ENCODE measurements at regions not wholly inside any gene's neighbourhood (a gene's known extent, or its start where the extent isn't known, plus 50 kb on each side); places are given as distances from the start of the nearest gene placed in this dataset.

GRCh38 chr2:9760069-9760901, 83.0 kb upstream of the TAF1B start (continued):
- TF ChIP-seq, protein P1, sequence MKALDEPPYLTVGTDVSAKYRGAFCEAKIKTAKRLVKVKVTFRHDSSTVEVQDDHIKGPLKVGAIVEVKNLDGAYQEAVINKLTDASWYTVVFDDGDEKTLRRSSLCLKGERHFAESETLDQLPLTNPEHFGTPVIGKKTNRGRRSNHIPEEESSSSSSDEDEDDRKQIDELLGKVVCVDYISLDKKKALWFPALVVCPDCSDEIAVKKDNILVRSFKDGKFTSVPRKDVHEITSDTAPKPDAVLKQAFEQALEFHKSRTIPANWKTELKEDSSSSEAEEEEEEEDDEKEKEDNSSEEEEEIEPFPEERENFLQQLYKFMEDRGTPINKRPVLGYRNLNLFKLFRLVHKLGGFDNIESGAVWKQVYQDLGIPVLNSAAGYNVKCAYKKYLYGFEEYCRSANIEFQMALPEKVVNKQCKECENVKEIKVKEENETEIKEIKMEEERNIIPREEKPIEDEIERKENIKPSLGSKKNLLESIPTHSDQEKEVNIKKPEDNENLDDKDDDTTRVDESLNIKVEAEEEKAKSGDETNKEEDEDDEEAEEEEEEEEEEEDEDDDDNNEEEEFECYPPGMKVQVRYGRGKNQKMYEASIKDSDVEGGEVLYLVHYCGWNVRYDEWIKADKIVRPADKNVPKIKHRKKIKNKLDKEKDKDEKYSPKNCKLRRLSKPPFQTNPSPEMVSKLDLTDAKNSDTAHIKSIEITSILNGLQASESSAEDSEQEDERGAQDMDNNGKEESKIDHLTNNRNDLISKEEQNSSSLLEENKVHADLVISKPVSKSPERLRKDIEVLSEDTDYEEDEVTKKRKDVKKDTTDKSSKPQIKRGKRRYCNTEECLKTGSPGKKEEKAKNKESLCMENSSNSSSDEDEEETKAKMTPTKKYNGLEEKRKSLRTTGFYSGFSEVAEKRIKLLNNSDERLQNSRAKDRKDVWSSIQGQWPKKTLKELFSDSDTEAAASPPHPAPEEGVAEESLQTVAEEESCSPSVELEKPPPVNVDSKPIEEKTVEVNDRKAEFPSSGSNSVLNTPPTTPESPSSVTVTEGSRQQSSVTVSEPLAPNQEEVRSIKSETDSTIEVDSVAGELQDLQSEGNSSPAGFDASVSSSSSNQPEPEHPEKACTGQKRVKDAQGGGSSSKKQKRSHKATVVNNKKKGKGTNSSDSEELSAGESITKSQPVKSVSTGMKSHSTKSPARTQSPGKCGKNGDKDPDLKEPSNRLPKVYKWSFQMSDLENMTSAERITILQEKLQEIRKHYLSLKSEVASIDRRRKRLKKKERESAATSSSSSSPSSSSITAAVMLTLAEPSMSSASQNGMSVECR (CRISPR knock-in tag; IDR thresholded peaks at IDR 0.05; ENCODE audit: borderline replicate concordance) = no peak
- TF ChIP-seq NR1H2 (CRISPR knock-in tag; IDR thresholded peaks at IDR 0.05) = no peak
- no peak for TF ChIP-seq FOXP1 (CRISPR knock-in tag; IDR thresholded peaks at IDR 0.05; ENCODE audit: borderline replicate concordance)
- no peak for TF ChIP-seq JUN (CRISPR knock-in tag; IDR thresholded peaks at IDR 0.05)
- TF ChIP-seq, protein P2, sequence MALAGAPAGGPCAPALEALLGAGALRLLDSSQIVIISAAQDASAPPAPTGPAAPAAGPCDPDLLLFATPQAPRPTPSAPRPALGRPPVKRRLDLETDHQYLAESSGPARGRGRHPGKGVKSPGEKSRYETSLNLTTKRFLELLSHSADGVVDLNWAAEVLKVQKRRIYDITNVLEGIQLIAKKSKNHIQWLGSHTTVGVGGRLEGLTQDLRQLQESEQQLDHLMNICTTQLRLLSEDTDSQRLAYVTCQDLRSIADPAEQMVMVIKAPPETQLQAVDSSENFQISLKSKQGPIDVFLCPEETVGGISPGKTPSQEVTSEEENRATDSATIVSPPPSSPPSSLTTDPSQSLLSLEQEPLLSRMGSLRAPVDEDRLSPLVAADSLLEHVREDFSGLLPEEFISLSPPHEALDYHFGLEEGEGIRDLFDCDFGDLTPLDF (CRISPR knock-in tag; IDR thresholded peaks at IDR 0.05) = no peak
- TF ChIP-seq ATF6 (CRISPR knock-in tag; IDR thresholded peaks at IDR 0.05) = no peak
- no peak for TF ChIP-seq CREB1 (CRISPR knock-in tag; IDR thresholded peaks at IDR 0.05)
- TF ChIP-seq ZNF232 (CRISPR knock-in tag; IDR thresholded peaks at IDR 0.05) = no peak
- no peak for TF ChIP-seq OVOL2 (CRISPR knock-in tag; IDR thresholded peaks at IDR 0.05; ENCODE audit: borderline replicate concordance)
- no peak for TF ChIP-seq ZNF671 (CRISPR knock-in tag; IDR thresholded peaks at IDR 0.05)
- TF ChIP-seq HMGA2 (CRISPR knock-in tag; IDR thresholded peaks at IDR 0.05) = no peak

DNA sequence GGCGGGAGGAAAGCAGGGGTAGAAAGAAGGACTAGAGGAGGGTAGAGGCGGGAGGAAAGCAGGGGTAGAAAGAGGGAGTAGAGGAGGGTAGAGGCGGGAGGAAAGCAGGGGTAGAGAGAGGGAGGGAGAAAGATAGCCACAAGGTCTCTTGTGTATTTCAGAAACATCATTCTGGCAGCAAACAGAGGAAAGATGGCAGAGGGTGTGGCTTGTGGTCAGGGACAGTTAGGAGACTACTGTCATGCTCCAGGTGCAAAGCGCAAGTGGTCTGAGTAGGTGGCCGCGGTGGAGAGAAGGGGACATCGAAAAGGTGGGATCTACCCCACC, 82.4 kb upstream of the TAF1B start:
- no peak overlapping the region for H3K27ac Mint-ChIP-seq
- H3K4me3 Mint-ChIP-seq = no peak overlapping the region
- no peaks in the 10 kb centered on the region for H3K36me3 Mint-ChIP-seq
- peaks cover 23% of the 10 kb centered on the region for H3K4me1 Mint-ChIP-seq
- peaks cover 5% of the 10 kb centered on the region; the same call in 1 of the 2 replicates for H3K27me3 Mint-ChIP-seq (ENCODE audit: low read depth)
- CTCF ChIA-PET = interaction anchor here (1.2 to 6.5 kb wide), 2 partner anchors 9 to 17 kb away, joined by 3 to 82 read pairs; no protein-coding TSS in a partner anchor
- DNase-seq (ENCODE audit: low spot score) (no peak), ATAC-seq (no peak)
- POLR2A ChIA-PET = no interaction called here
- H3K9me3 Mint-ChIP-seq = no peaks in the 10 kb centered on the region
- no peak for TF ChIP-seq IRF2 (CRISPR knock-in tag; IDR thresholded peaks at IDR 0.05; ENCODE audit: borderline replicate concordance, low read depth)
- no peak for TF ChIP-seq ZNF219 (CRISPR knock-in tag; IDR thresholded peaks at IDR 0.05; ENCODE audit: borderline replicate concordance)
- TF ChIP-seq ZNF532 (CRISPR knock-in tag; IDR thresholded peaks at IDR 0.05; ENCODE audit: borderline replicate concordance) = no peak
- no peak for TF ChIP-seq KAT7 (CRISPR knock-in tag; IDR thresholded peaks at IDR 0.05; ENCODE audit: borderline replicate concordance)
- no peak for TF ChIP-seq NR1H2 (CRISPR knock-in tag; IDR thresholded peaks at IDR 0.05)
- TF ChIP-seq TEAD1 (CRISPR knock-in tag; IDR thresholded peaks at IDR 0.05) = no peak
- TF ChIP-seq ELF4 (CRISPR knock-in tag; IDR thresholded peaks at IDR 0.05; ENCODE audit: low read depth) = no peak
- no peak for TF ChIP-seq RORB (CRISPR knock-in tag; IDR thresholded peaks at IDR 0.05)
- TF ChIP-seq, protein P3, sequence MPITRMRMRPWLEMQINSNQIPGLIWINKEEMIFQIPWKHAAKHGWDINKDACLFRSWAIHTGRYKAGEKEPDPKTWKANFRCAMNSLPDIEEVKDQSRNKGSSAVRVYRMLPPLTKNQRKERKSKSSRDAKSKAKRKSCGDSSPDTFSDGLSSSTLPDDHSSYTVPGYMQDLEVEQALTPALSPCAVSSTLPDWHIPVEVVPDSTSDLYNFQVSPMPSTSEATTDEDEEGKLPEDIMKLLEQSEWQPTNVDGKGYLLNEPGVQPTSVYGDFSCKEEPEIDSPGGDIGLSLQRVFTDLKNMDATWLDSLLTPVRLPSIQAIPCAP (CRISPR knock-in tag; IDR thresholded peaks at IDR 0.05) = no peak
- TF ChIP-seq CDX4 (CRISPR knock-in tag; IDR thresholded peaks at IDR 0.05; ENCODE audit: borderline replicate concordance) = no peak

Measured in WTC11 (cell line).